Amniotic epithelial cell (primary cell): ENCODE measurements at regions not wholly inside any gene's neighbourhood (a gene's known extent, or its start where the extent isn't known, plus 50 kb on each side); places are given as distances from the start of the nearest gene placed in this dataset.

ENCODE experiments used
- DNase-seq: peaks from one replicate; pipeline ENCODE4 v3.0.0-alpha.2; 2010; ENCODE audit warnings: low read depth

DNA sequence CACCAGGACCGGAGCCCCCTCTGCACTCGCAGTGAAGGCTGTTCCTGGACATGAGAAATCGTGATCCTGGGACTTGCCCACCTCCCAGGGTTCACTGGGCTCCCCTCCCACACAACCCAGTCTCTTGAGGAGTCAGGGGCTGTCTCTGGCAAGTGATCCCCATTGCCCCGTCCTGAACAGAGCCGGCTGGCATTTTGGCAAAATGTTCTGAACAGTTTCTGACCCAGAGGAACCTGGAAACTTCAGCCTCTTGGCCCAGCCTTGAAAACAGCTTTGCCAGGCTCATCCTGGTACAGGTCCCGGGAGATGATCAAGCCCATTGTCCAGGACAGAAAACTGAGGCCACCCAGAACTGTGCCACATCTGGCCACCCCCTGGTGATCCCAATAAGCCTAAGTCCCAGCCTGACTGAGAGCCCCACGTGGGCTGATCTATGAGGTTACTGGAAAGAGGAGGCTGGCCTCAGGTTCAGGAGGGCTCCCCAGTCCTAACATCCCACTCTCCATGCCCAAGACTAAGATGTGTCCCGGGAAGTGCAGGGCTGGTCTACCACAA, 115.7 kb downstream of the OAT start:
- DNase-seq, result no peak

DNA sequence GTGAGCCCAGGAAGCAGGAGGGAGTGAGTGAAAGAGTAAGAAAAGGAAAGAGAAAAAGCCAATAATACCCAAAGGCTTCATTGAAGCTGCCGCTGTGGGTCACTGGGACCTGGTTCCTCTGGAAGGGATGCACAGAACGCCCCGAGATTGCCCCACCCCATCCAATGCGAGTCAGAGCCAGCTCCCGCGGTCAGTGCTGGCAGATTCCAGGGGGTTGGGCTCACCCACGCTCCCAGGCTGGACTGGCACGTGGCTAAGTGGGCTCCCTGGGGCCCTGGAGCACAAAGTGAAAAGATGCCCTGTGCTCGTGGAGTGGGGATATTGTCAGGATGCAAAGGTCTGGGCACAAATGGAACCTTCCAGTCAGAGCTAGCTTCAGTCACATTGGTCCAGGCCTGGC, 117.0 kb downstream of the OAT start:
- no peak for DNase-seq

DNA sequence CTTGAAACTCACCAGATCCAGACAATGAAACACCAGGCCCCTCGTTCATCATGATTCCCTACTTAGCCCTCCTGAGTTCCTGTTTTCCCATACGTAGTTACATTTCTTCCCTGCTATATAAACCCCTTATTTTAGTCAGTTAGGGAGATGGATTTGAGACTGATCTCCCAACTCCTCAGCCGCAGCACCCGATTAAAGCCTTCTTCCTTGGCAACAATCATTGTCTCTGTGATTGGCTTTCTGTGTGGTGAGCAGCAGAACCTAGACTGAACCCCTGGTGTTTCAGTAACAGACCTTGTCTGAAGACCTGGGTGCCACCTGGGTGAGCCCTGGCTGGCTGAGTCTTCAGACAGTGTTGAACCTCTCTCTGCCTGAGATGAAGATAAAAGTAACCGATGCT, 118.0 kb downstream of the OAT start:
- DNase-seq, result no peak

DNA sequence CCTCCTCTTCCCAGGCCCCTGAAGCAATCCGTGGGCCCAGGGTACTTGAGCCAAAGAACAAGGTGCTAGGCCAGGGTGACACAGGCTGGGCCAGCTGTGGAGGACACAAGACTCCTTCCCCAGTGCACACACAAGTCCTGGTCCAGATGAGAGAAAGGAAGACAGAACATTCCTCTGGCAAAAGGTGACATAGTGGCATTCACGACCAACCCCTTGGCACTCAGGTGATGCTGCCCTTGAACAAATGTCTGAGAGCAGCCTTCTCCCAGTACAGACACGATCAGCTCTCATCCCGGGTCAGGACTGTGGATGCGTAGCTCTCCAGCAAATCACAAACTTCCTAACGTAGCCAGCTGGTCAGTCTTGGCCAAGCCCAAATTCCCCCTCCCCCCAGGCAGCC, 118.5 kb downstream of the OAT start:
- DNase-seq, result no peak

DNA sequence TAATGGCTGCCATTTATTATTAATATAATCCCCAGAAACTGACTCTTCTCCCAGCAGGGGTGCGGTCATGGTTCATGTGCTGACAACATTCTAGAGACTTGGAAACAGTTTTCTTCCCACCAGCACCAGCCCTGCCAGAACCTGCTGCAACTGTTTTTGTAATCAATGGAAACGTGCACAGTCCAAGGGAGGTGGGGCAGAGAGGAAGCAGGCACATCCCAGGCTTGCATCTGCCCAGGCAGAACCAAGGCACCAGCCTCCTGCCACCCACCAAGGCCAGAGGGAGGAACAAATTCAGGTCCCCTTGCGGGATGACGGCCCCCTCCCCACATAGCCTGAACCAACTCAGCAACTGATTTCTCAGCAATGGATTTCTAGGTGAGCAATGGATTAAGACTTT, 119.0 kb downstream of the OAT start:
- no peak for DNase-seq

DNA sequence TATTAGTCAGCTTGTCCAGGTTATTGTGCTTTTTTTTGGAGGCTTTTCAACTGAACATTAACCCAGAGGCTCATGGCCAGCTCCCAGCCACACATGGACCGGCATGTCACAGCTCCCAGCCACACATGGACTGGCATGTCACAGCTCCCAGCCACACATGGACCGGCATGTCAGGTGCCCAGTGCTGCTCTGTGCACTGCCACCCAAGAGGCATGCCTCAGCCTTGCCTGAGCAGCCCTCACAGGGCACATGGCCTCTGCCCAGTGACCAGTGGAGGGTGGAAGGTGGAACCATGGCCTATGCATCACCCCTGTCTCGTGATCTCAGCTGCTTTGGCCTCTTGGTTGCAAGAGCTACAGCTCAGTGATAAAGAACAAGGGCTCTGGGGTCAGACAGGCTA, 119.8 kb downstream of the OAT start:
- DNase-seq, result no peak

DNA sequence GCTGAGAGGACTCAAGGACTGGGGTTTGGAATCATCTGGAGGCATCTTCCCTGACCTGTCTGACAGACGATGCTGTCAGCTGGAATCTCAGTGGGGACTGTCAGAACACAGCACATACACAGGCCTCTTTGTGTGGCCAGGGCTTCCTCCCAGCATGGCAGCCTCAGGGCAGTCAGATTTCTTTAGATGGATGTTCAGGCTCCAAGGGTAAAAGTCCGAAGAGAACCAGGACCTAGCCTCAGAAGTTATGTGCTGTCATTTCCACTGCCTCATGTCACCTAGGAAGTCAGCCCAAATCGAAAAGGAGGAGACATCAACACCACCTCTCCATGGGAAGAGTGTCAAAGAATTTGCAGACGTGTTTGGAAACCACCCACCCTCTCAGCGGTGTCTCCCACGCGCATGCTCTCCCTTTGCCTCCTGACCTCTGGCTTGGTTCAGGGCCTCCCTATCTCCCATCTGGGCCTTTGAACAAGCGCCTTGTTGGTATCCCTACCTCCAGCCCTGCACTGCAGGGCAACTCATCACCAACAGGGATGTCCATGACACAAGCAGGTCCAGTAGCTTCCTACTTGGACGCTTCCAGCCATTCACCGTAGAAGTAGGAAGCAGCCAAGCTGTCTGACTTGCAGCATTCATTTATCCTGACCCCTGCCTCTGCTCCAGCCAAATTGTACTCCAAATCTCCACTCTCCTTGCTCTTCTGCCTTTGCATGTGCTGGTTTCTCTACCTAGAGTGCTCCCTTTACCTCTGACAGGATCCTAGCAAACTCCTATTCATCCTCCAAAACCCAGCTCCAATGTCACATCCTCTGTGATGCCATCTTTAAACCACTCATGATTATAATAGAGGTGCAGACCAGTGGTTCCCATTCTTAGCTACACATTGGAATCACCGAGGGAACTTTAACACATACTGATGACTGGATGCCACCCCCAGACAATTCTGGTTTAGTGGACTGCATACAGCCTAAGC, 121.6 kb downstream of the OAT start:
- no peak for DNase-seq

DNA sequence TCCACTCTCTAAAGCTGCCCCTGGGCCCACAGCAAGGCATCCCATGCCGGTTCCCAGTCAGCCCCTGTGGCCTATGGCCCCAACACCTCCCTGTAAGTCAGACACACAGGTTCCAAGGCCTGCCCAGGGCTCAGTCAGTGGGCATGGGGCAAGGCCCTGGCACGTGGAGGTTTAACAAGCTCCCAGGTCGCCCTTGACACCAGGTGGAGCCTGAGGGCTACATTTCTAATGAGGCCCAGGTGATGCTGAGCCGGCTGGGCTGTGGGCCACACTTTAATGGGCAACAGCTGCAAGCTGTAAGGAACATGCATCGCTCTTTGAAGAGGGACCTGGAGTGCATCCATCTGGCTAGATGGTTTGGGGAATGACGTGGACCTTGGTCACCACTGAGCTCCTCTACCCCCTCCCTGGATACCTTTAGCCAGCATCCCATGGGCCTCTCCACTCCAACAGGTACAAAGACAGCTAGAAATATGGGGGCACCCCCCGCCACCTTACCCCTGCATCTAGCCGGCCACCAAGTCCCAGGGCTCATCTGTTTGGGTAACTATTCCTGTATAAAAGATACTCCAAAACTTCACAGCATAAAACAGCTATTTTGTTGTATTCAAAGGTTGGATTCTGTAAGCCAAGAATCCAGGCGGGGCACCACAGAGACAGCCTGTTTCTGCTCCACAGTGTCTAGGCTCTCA, 122.5 kb downstream of the OAT start:
- no peak for DNase-seq

DNA sequence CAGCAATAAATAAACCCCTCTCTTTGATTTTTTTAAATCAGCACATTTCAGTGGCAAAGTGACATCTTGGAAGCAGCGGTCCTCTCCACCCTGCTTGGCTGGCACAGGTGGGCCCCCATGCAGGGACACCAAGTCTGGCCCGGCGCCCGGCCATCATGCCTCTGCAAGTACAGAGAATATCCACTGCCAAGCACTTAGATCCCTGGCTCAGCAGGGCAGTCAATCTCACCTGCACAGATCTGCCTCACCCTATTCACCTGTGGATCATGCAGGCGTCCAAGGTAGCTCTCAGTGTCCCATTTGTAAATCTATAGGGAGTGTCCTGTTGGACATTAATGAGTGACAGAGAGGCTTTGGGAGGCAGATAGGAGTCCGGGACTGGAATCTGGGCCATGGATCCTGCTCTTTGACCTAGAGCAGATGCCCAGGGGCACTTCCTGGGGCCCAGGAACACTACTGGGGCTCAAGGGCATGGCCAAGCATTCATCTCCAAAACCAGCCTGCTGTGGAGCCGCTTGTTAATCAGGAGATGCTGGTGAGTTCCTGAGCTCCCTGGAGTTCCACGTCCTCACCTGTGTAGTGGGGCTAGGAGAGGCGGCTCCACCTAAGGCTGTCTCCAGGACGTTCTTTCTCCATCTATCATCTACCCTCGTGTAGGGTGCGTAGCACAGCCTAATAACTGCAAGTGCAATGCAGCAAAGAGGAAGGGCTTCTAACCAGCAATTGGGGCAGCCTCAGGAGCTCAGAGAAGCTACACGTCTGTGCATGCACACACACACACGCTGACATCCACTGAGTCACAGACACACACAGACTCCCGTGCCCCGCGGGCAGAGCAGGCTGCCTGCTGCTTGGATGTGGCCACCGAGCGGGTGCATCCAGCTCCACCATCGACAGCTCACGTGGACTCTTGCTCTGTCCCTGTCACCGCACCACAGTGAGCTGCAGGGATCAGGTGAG, 123.6 kb downstream of the OAT start:
- no peak for DNase-seq

DNA sequence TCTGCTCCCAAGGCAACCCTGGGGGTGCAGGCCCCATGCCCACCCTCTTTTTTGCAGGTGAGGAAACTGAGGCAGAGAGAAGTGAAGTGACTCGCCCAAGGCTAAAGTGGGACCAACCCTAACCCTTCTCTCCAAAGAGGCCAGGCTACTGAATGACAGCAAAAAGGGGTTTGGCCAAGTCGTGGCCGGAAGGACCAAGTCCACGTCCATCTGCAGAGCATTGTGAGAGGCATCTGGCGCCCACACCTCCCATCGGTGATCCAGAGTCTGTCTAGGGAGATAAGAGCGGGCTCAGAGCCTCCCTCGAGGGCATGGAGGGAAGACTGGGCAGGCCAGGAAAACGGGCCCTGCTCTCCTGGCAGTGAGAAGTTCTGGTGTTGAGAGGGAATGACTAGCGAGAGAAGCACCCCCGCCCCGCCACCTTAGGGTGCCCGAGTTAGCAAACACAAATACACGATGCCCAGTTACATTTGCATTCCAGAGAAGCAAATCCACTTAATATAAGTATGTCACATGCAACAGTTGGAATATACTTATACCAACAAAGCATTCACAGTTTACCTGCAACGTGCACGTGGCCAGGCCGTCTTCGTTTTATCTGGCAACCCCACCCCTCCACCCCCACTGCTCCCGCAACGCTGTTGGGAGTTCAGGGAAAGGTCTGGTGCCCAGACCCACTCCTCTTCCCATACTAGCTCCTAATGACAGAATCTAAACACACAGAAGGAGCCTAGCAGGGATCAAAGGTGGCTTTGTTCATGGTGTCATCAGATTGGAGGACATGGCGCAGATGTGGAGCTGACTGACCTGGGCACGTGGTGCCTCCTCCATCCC, 124.9 kb downstream of the OAT start:
- no peak for DNase-seq

DNA sequence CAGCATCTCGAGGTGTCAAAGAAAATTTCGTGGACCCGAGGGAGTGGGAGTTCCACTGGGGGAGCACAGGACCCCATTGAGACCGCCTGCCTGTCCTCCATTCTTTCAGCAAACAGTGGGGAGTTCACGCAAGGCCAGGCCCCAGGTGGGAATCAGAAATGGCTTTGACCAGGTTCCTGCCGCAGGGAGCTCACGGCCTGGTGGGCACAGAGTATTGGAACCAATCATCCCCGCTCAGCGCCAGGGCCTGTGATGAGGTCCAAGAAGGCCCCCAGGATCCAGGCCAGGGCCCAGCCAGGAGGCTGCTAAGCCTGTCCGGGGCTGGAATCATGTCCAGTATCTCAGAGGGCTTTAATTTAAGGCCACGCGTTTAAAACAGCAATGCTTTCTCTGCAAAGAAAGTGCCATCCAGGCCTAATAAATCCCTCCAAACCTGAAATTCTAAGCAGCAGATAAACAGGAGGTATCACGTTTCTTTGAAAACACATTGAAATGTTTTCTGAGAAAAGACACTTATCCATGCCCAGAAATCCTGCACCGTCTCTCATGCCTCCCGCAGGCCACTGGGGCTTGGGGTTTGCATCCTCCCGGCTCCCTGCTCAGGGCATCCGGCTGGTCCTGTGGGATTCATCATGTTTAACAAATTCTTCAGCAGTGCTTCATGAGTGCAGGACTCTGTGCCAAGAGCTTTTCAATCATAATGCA, 125.7 kb downstream of the OAT start:
- no peak for DNase-seq

DNA sequence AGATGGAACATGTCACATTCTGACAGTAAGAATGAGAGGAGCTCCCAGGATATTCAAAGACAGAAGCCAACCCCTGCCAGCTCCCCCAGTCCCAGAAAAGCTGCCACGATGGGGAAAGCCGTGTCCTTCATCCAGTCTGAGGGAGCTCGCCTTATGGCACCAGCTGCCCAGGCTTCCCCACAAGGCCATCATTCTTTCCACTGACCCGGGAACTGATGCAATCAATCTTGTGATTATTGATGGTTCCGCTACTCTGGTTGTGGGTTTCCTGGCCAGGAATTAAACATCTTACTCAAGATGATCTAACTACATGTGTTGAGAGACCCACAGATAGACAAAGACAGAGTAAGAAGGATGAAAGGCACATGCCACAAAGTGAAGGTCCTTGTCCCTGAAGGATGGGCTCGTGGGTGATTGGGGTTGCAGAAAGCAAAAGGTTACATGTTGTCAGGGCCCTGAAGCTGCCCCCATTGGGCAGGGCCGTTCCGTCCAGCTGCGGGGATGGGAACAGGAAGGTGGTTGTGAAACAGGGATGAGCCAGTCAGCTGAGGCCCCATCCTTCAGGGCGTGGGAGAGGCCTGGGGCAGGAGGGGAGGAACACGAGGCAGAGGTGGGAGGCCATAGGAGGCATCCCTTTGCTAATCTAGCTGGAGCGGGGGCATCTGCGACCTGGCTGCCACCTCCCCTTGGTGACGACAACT, 127.6 kb downstream of the OAT start:
- no peak for DNase-seq

DNA sequence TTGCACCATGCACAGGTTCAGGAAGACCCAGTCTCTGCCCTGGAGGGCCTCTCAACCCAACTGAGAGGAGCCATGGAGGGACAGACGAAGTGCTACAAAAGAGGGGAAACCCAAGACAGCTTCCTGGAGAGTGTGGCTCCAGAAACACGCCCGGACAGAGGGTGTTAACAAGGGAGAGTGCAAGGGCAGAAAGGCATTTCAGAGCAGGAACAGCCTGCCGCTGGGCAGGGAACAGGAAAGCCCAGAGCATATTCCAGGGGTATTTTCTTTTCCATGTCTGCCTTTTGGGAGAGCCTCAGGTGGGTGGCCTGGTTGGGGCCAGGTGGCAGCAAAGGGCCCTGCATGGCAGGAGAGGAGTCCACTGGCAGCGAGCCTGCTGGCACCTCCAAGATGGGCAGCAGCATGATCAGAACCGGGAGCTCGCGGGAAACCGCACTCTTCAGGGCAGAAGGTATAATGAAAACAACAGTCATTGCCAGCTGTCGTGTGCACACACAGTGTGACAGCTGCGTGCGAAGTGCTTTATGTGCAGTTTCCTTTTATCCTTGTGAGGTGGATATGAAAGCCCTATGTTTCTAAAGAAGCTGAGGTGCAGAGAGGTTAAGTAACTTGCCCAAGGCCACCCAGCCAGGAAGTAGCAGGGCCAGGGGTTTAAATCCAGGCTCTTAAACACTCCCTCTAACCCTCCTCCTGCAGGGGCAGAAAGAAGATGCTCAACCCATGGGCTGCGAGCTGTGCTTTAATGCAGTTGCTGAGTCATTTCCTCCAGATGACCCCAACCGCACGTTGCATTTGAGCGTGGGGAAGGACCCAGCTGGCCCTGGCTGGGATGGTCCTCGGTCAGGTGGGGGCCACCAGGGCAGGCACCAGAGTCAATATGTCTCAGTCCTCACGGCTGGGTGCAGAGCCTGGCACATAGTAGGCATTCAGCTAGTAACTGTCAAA, 128.6 kb downstream of the OAT start:
- no peak for DNase-seq

DNA sequence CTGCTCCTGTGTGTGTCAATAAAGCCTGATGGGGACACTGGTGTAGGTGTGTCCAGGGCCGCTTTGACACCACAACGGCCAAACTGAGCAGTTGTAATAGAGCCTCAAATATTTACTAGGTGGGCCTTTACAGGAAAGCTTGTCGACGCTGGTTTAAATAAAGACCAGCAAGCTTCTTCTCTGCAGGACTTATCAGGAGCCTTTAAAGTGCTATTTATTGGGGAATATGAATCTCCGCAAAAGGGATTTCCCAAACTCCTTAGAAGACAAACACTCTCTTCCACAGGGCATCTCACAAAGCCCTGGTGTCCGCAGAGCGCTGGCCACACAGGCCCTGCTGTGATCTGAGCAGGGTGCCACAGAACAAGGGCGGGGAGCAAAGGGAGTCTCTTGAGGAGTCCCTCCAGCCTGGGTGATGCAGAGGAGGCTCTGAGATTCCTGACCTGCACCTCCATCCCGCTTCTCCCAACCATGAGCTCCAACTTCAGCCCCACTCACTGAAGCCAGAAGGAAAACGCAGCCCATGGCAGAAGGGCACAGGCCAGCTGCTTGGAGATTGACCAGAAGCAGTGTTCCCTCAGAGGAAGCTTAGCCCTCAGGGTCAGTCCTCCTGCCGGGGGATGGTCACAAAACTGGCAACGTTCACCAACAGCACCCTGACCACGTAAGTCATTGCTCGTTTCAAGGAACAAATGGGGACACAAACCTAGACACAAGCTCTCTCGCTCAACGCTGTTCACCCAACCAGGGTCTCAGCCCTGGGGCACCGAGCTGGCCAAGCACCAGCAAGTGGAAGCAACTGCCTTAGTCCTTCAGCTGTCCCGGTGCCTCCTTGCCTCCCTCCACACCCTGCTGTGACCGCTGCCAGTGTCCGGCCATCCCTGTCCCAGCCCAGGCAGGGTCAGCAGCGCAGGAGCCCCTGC, 129.5 kb downstream of the OAT start:
- DNase-seq, result no peak

DNA sequence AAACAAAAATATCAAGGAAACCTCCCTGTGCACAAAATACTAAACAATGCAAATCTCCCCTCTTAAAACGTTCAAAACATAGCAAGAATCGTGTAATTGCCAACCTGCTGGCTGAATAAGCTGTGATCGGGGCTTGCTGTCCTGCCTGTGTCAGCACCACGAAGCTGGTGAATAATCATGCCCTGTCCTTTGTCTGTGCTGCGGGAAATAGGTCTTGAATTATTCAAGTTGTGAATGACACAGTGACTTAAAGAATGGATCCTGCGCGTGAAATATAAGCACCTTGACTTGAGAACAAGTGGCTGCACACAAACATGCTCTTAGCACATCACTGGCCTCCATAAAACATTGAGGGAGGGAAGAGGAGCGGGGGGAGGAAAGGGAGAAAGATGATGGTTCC, 130.2 kb downstream of the OAT start:
- DNase-seq, result no peak

DNA sequence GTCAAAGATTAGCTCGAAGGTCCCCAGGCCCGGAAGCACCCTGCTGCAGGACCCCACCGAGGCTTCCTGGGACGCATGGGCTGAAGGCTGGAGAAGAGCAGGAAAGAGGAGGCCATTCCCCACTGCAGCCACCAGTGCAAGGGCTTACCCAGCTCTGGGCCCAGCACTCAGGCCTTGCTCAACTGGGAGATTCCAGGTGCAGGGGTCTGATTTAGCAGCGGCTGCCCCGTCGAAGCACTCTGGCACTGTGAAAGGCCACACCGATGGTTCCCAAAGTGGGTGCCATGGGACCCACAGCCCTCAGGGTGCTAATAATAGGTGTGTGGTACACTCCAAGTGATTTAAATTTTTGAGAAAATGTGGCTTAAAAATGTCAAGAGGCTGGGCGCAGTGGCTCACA, 130.9 kb downstream of the OAT start:
- no peak for DNase-seq

DNA sequence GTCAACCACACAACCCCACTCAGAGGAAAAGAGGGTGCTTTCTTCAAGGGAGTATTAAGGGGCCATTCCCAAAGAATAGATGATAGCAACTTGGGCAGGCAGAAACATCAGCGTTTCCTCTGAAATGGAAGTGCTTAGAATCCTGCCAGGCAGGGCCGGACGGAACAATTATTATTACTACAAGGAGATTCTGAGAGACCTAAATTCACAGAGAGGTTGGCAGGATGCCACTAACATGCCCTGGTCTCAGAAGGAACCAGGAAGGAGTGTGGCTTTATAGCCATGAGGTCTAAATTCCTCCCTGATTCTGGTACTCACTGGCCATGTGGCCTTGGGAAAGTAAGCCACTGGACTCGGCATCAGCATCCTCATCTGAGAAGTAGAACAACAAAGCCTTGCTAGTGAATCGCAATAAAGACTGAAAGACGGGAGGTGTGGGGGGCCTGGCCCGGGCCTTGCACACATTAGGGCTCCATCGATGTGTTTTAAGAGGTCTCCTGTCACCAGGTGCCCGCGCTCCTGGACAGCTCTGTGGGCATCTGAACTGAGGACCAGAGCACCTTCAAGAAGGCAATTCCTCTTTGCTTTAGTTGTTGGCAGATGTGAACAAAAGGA, 131.5 kb downstream of the OAT start:
- DNase-seq, result no peak
